Smooth muscle cell (in vitro differentiated cells): ENCODE measurements at regions not wholly inside any gene's neighbourhood (a gene's known extent, or its start where the extent isn't known, plus 50 kb on each side); places are given as distances from the start of the nearest gene placed in this dataset.

ENCODE experiments used
- DNase-seq: peaks from one replicate; lab custom pipeline; 2025; ENCODE audit not compliant: unreplicated experiment; lab: John Stamatoyannopoulos, UW
- H2AFZ ChIP-seq: fragments of 200-600 bp; sonication (generic); 2 replicates; pipeline ENCODE4 v1.6.0; 2016; ENCODE audit warnings: antibody characterized with exemption, low read depth, mild to moderate bottlenecking
- H3F3A ChIP-seq: fragments of 200-600 bp; sonication (generic); 2 replicates; pipeline ENCODE4 v1.6.0; 2017; ENCODE audit warnings: antibody characterized with exemption, low read depth
- H3K27ac ChIP-seq: fragments of 200-600 bp; sonication (generic); 2 replicates; pipeline ENCODE4 v1.5.1; 2016; ENCODE audit warnings: low read depth, mild to moderate bottlenecking
- H3K27me3 ChIP-seq: fragments of 200-600 bp; sonication (generic); 2 replicates; pipeline ENCODE4 v1.6.1; 2016; ENCODE audit warnings: low read depth, mild to moderate bottlenecking
- H3K36me3 ChIP-seq: fragments of 200-600 bp; sonication (generic); 2 replicates; pipeline ENCODE4 v1.5.1; 2016; ENCODE audit warnings: low read depth
- H3K4me1 ChIP-seq: fragments of 200-600 bp; sonication (generic); 2 replicates; pipeline ENCODE4 v1.5.1; 2016; ENCODE audit warnings: low read depth
- H3K4me2 ChIP-seq: fragments of 200-600 bp; sonication (generic); 2 replicates; pipeline ENCODE4 v1.6.0; 2016; ENCODE audit warnings: mild to moderate bottlenecking
- H3K4me3 ChIP-seq: fragments of 200-600 bp; sonication (generic); 2 replicates; pipeline ENCODE4 v1.5.1; 2016; ENCODE audit warnings: mild to moderate bottlenecking
- H3K79me2 ChIP-seq: fragments of 200-600 bp; sonication (generic); 2 replicates; pipeline ENCODE4 v1.6.0; 2016; ENCODE audit warnings: low read depth, mild to moderate bottlenecking
- H3K9ac ChIP-seq: fragments of 200-600 bp; sonication (generic); 2 replicates; pipeline ENCODE4 v1.6.0; 2016; ENCODE audit warnings: low read depth
- H3K9me3 ChIP-seq: fragments of 200-600 bp; sonication (generic); replicated peaks from 2 replicates; pipeline ENCODE4 v1.5.1; 2016; ENCODE audit warnings: low read depth
- H4K20me1 ChIP-seq: fragments of 200-600 bp; sonication (generic); 2 replicates; pipeline ENCODE4 v1.6.0; 2016; ENCODE audit warnings: low read depth
- CTCF ChIP-seq: fragments of 200-600 bp; sonication (generic); IDR thresholded peaks from 2 replicates; pipeline ENCODE4 v1.5.1; 2017; ENCODE audit warnings: borderline replicate concordance, mild to moderate bottlenecking, antibody characterized with exemption; ENCODE audit not compliant: insufficient read depth, poor library complexity, severe bottlenecking
- WGBS: methylation state at CpG from one replicate; pipeline ENCODE4 v1.1.7; 2016; ENCODE audit warnings: low lambda C conversion rate; 5-methylcytosine and 5-hydroxymethylcytosine counted together

GRCh38 chr21:38956007-38956406 lies 150.3 kb downstream of the ETS2 start:
- H3K27ac ChIP-seq: peak overlapping the region; percentile 92
- no peaks in the 10 kb centered on the region for H3K9me3 ChIP-seq
- no peak for DNase-seq
- no peaks in the 10 kb centered on the region for H4K20me1 ChIP-seq
- peak overlapping the region; percentile 68 for H3K4me2 ChIP-seq
- H3K4me1 ChIP-seq: peaks cover 12% of the 10 kb centered on the region
- WGBS: 29% methylated on average over 6 of the region's 6 CpGs
- H3F3A ChIP-seq: peaks cover 21% of the 10 kb centered on the region
- H3K27me3 ChIP-seq: no peaks in the 10 kb centered on the region
- no peak for TF ChIP-seq CTCF
- no peaks in the 10 kb centered on the region for H3K36me3 ChIP-seq
- H3K4me3 ChIP-seq: no peak overlapping the region
- H3K9ac ChIP-seq: no peak overlapping the region
- H3K79me2 ChIP-seq: no peaks in the 10 kb centered on the region
- H2AFZ ChIP-seq: no peak overlapping the region

GRCh38 chr21:38955495-38955894 lies 149.8 kb downstream of the ETS2 start:
- Histone ChIP-seq H3K4me2 (peak overlapping the region; percentile 68), H3K27me3 (no peaks in the 10 kb centered on the region), H3K4me1 (peaks cover 12% of the 10 kb centered on the region), H3F3A (peaks cover 21% of the 10 kb centered on the region), H2AFZ (no peak overlapping the region), H3K36me3 (no peaks in the 10 kb centered on the region), H3K79me2 (no peaks in the 10 kb centered on the region), H3K9ac (no peak overlapping the region), H3K27ac (peak overlapping the region; percentile 92), H3K9me3 (no peaks in the 10 kb centered on the region), H4K20me1 (no peaks in the 10 kb centered on the region), H3K4me3 (no peak overlapping the region)
- TF ChIP-seq CTCF: no peak
- DNase-seq: no peak
- WGBS: 51% methylated on average over 8 of the region's 8 CpGs

- WGBS: 94% methylated on average over 3 of the region's 3 CpGs
Observed at GRCh38 chr21:38954588-38955004, 148.9 kb downstream of the ETS2 start.

More at GRCh38 chr21:38954588-38955004, 148.9 kb downstream of the ETS2 start:
- no peak for TF ChIP-seq CTCF
- H3K9me3 ChIP-seq: no peaks in the 10 kb centered on the region
- peaks cover 9% of the 10 kb centered on the region for H3K4me1 ChIP-seq
- peaks cover 19% of the 10 kb centered on the region for H3F3A ChIP-seq
- DNase-seq: no peak
- no peak overlapping the region for H3K27ac ChIP-seq
- H3K4me3 ChIP-seq: no peak overlapping the region
- H3K27me3 ChIP-seq: no peaks in the 10 kb centered on the region
- no peak overlapping the region for H3K4me2 ChIP-seq
- no peaks in the 10 kb centered on the region for H3K36me3 ChIP-seq
- no peaks in the 10 kb centered on the region for H3K79me2 ChIP-seq
- no peaks in the 10 kb centered on the region for H4K20me1 ChIP-seq
- H3K9ac ChIP-seq: no peak overlapping the region
- H2AFZ ChIP-seq: no peak overlapping the region
